Activated naive CD8-positive, alpha-beta T cell treated with anti-CD3 and anti-CD28 coated beads, Interleukin-2, amount 50 U/mL, for 24 hours (primary cell): ENCODE measurements at regions not wholly inside any gene's neighbourhood (a gene's known extent, or its start where the extent isn't known, plus 50 kb on each side); places are given as distances from the start of the nearest gene placed in this dataset.

Experiments
- ATAC-seq: fragments of 150-1000 bp; cut with Tn5 transposase; one replicate; pipeline ENCODE4 v1.10.0; 2021
- DNase-seq: peaks from one replicate; pipeline ENCODE4 v3.0.0; 2021
- H3K27ac Mint-ChIP-seq: one replicate; pipeline ENCODE4 v1.8.0; 2021; ENCODE audit warnings: mild to moderate bottlenecking, mixed read lengths
- H3K27me3 Mint-ChIP-seq: one replicate; pipeline ENCODE4 v1.8.0; 2021; ENCODE audit warnings: mixed read lengths
- H3K36me3 Mint-ChIP-seq: one replicate; pipeline ENCODE4 v1.8.0; 2021; ENCODE audit warnings: low read depth, mixed read lengths
- H3K4me1 Mint-ChIP-seq: one replicate; pipeline ENCODE4 v1.8.0; 2021; ENCODE audit warnings: mixed read lengths
- H3K4me3 Mint-ChIP-seq: one replicate; pipeline ENCODE4 v1.8.0; 2021; ENCODE audit warnings: mild to moderate bottlenecking, moderate library complexity, mixed read lengths
- H3K9me3 Mint-ChIP-seq: one replicate; pipeline ENCODE4 v1.8.0; 2021; ENCODE audit warnings: mixed read lengths

DNA sequence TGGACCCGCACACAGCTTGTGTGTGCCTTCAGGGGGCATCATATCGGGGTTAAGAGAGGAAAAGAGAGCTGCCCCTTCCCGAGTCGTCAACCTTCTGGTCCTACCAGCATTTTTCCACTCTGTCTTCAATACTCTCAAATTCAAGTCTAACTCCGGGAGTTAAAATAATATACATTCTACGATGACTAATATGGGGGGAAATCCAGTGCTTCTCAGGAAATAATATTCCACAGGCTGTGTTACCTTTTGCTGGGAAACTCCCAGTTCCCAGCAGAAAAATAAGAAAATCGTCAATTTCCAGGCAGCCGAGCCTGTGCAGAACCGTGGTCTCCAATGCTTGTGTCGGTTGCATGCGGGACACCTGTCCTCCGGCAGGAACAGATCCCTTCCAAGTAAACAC is 105.0 kb upstream of the FOXF1 start:
- no peaks in the 10 kb centered on the region for H3K9me3 Mint-ChIP-seq
- DNase-seq: no peak
- H3K4me3 Mint-ChIP-seq: no peak overlapping the region
- H3K4me1 Mint-ChIP-seq: no peaks in the 10 kb centered on the region
- H3K36me3 Mint-ChIP-seq: no peaks in the 10 kb centered on the region
- H3K27me3 Mint-ChIP-seq: peaks cover 10% of the 10 kb centered on the region
- no peak overlapping the region for H3K27ac Mint-ChIP-seq
- no peak for ATAC-seq

DNA sequence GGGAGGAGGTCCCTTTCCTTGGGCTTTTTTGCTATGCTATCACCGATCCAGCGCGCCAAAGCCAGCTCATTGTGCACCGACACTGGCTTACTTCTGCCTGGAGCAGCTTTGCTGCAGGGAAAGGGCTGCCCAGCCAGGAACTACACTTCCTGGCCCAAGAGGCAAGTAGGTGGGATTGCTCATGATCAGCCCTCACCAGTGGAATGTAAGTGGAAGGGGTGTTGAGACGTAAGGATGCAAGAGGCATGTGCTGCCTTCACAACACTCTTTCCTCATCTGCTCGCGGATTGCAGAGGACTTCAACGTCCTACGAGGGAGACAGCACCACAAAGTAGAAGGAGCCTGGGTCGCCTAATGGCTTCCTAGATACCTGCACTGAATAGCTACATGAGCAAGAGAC is 104.3 kb upstream of the FOXF1 start:
- Mint-ChIP-seq H3K9me3 (no peaks in the 10 kb centered on the region), H3K27me3 (peaks cover 10% of the 10 kb centered on the region), H3K27ac (no peak overlapping the region), H3K36me3 (no peaks in the 10 kb centered on the region), H3K4me1 (no peaks in the 10 kb centered on the region), H3K4me3 (no peak overlapping the region)
- DNase-seq (no peak), ATAC-seq (no peak)

DNA sequence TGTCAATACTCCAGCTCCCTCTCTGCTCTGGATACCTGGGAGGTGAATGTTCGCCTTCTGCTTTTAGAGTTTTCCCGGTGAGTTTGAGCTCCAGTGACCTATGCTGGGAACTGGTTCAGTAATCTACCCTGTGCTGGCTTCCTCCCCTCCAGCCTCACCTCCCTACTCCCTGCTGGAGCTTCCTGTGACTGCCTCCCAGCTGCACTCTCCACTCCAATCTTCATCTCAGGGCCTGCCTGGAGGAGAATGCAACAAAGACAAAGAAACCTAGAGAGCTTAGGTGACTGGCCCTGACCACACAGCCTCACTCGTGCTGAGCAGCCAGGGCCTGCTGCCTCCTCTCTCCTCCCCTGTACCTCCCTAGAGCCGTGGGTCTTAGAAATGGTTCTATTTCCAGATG is 101.6 kb upstream of the FOXF1 start:
- no peak for DNase-seq
- H3K9me3 Mint-ChIP-seq: peaks cover 3% of the 10 kb centered on the region

DNA sequence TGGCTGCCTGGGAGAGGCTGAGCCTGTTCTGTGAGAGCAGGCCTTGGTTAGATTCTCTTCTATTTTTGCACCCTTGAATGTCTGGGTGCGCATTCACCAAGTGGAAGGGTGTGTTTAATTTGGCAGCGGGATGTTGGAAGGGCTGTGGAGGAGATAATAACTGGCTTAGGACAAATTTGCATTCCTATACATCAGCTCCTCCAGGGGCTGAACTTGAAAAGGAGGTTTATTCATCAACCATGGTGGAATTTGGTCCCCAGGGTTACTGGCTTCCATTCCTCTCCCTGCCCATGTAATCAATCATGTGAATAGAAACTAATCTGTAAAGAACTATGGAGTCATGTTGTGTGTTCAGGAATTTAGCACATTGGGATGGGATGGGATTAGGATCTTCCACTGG is 100.2 kb upstream of the FOXF1 start:
- no peak for DNase-seq
- Mint-ChIP-seq H3K27ac (no peak overlapping the region), H3K27me3 (peaks cover 14% of the 10 kb centered on the region), H3K4me1 (no peaks in the 10 kb centered on the region), H3K4me3 (no peak overlapping the region), H3K36me3 (no peaks in the 10 kb centered on the region), H3K9me3 (peaks cover 3% of the 10 kb centered on the region)
- ATAC-seq: no peak

More for the DNA sequence above, 101.6 kb upstream of the FOXF1 start:
- peaks cover 16% of the 10 kb centered on the region for H3K27me3 Mint-ChIP-seq
- H3K4me3 Mint-ChIP-seq: no peak overlapping the region
- H3K27ac Mint-ChIP-seq: no peak overlapping the region
- ATAC-seq: no peak
- H3K36me3 Mint-ChIP-seq: no peaks in the 10 kb centered on the region
- H3K4me1 Mint-ChIP-seq: no peaks in the 10 kb centered on the region

DNA sequence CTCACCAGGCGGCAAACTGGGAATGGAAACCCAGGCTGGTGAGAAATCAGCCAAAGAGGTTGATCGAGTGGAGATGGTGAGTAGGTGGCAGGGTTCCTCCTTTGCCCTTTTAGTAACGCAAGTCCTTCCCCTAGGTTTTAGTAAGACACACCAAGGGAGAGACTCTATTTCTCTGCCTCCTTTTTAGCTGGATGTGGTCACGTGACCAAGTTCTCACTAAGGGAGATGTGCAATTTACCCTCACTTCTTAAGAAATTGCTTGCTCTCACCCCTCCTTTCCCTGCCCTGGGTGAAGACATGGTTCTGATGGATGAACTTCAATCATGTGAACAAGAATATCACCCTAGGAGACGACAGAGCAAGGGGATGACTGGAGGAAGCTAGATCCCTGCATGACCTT is 99.8 kb upstream of the FOXF1 start:
- no peak for ATAC-seq
- peaks cover 11% of the 10 kb centered on the region for H3K27me3 Mint-ChIP-seq
- DNase-seq: no peak
- no peak overlapping the region for H3K27ac Mint-ChIP-seq
- no peaks in the 10 kb centered on the region for H3K36me3 Mint-ChIP-seq
- no peak overlapping the region for H3K4me3 Mint-ChIP-seq
- H3K4me1 Mint-ChIP-seq: no peaks in the 10 kb centered on the region
- peaks cover 3% of the 10 kb centered on the region for H3K9me3 Mint-ChIP-seq

DNA sequence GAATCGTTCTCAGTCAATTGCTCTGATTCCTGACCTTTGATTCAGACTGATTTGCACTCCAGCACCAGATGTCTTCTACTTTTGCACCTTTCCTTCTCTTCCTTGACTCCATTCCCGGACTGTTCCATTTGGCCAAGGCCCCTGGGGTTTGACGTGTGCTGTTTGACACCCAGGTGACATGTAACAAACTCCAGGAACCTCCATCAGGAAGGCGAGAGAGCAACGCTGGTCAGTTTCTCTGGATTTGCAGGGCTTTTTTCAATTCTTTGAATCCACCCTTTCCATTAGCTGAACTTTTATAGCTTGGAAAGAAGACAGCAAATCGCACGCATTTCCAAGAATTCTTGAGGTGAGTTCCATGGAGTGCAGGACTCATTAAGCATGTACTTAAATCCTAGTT is 98.4 kb upstream of the FOXF1 start:
- Mint-ChIP-seq H3K27ac (no peak overlapping the region), H3K4me3 (no peak overlapping the region), H3K9me3 (peaks cover 3% of the 10 kb centered on the region), H3K36me3 (no peaks in the 10 kb centered on the region), H3K4me1 (no peaks in the 10 kb centered on the region), H3K27me3 (peaks cover 11% of the 10 kb centered on the region)
- DNase-seq: no peak
- no peak for ATAC-seq

DNA sequence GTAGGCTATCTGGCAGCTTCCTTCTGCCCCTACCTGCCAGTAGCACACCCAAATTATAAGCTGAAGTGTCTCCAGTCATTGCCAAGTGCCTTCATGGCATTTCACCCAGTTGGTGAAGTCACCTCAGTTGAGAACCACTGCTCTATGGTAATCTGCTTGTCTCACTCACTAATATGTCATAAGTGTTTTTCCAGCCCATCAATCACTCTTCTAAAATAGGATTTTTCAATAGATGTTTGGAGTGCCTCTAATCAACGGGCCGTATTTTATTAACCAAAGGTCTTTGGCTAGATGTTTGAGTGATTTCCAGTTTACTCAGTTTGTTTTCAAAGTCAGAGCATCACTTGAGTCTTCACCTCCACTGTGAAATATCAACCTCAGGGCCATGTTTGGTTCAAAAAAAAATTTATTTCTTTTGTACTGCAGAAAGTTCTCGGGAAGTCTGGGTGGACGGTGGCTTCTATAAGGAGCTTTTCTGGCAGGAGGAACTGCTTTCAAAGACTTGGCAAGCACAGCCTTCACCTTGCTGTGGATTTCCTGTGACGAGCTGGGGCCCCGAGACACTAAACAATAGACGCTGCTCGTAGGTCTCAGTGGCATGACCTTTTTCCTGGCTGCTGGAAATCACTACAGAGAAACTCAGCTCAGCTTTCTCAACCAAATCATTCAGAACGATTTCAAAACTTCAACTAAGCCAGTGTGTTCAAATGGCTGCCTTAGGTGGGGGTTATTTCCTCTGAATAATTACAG is 95.2 kb upstream of the FOXF1 start:
- DNase-seq: no peak
- H3K9me3 Mint-ChIP-seq: peaks cover 4% of the 10 kb centered on the region
- H3K4me3 Mint-ChIP-seq: no peak overlapping the region
- no peaks in the 10 kb centered on the region for H3K4me1 Mint-ChIP-seq
- H3K27me3 Mint-ChIP-seq: peaks cover 7% of the 10 kb centered on the region
- no peaks in the 10 kb centered on the region for H3K36me3 Mint-ChIP-seq
- H3K27ac Mint-ChIP-seq: no peak overlapping the region
- no peak for ATAC-seq

DNA sequence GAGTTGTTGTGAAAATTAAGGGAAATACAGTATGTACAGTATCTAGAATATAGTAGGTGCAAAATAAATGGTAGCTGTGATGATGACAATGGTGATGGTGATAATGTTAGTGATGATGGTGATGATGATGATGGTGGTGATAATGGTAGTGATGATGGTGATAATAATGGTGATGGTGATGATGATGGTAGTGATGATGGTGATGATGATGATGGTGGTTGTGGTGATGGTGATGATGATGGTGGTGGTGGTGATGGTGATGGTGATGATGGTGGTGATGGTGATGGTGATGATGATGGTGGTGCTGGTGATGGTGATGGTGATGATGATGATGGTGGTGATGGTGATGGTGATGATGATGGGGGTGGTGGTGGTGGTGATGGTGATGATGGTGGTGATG is 91.3 kb upstream of the FOXF1 start:
- no peaks in the 10 kb centered on the region for H3K4me1 Mint-ChIP-seq
- no peak overlapping the region for H3K4me3 Mint-ChIP-seq
- no peak for DNase-seq
- peaks cover 10% of the 10 kb centered on the region for H3K9me3 Mint-ChIP-seq
- ATAC-seq: no peak
- no peaks in the 10 kb centered on the region for H3K36me3 Mint-ChIP-seq
- H3K27me3 Mint-ChIP-seq: no peaks in the 10 kb centered on the region
- no peak overlapping the region for H3K27ac Mint-ChIP-seq

DNA sequence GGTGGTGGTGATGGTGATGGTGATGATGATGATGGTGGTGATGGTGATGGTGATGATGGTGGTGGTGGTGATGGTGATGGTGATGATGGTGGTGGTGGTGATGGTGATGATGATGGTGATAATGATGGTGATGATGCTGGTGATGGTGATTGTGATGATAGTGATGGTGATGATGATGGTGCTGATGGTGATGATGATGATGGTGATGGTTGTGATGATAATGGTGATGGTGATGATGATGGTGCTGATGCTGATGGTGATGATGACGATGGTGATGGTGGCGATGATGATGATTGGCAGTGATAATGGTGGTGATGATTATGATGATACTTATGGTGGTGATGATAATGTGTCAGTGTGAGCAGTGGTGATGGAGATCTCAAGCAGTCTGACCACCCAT is 90.8 kb upstream of the FOXF1 start:
- DNase-seq: no peak
- peaks cover 10% of the 10 kb centered on the region for H3K9me3 Mint-ChIP-seq
- no peak for ATAC-seq
- no peaks in the 10 kb centered on the region for H3K27me3 Mint-ChIP-seq
- H3K36me3 Mint-ChIP-seq: no peaks in the 10 kb centered on the region
- H3K4me3 Mint-ChIP-seq: no peak overlapping the region
- no peaks in the 10 kb centered on the region for H3K4me1 Mint-ChIP-seq
- H3K27ac Mint-ChIP-seq: no peak overlapping the region

DNA sequence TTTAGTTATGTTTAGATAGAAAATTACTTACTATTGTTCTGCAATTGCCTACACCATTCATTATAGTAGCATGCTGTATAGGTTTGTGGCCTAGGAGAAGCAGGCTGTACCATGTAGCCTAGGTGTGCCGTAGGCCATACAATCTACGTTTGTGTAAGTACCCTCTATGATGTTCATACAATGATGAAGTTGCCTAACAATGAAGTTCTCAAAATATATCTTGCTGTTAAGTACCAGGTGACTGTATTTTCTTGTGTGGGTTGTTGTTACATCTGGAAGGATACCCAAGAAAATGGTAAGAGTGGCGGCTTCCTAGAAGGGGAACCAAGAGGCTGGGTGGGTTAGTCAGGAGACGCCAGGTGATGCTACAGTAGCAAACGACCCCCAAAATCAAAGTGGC is 88.3 kb upstream of the FOXF1 start:
- Mint-ChIP-seq H3K4me3 (no peak overlapping the region), H3K4me1 (no peaks in the 10 kb centered on the region), H3K27me3 (no peaks in the 10 kb centered on the region), H3K27ac (no peak overlapping the region), H3K9me3 (peaks cover 10% of the 10 kb centered on the region), H3K36me3 (no peaks in the 10 kb centered on the region)
- DNase-seq (no peak), ATAC-seq (no peak)

DNA sequence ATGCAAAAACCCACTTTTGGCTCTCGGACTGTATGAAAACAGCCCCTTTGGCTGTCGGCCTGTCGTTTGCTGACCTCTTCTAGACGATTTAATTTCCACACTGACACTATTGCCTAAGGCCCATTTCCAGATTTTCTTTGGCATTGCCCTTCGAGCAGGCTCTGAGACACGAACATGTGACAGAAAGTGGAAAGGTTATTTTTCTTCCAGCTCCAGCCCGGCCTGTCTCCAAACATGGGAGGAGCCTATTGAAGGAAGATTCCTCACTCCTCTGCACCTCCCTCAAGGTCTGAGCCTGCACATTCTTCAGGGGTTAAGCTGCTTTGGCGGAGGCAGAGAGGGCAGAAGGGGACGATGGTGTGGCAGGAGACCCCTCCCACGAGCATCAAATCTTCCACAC is 85.9 kb upstream of the FOXF1 start:
- H3K27ac Mint-ChIP-seq: no peak overlapping the region
- no peaks in the 10 kb centered on the region for H3K4me1 Mint-ChIP-seq
- H3K36me3 Mint-ChIP-seq: no peaks in the 10 kb centered on the region
- no peak for DNase-seq
- peaks cover 10% of the 10 kb centered on the region for H3K9me3 Mint-ChIP-seq
- no peaks in the 10 kb centered on the region for H3K27me3 Mint-ChIP-seq
- ATAC-seq: no peak
- H3K4me3 Mint-ChIP-seq: no peak overlapping the region

DNA sequence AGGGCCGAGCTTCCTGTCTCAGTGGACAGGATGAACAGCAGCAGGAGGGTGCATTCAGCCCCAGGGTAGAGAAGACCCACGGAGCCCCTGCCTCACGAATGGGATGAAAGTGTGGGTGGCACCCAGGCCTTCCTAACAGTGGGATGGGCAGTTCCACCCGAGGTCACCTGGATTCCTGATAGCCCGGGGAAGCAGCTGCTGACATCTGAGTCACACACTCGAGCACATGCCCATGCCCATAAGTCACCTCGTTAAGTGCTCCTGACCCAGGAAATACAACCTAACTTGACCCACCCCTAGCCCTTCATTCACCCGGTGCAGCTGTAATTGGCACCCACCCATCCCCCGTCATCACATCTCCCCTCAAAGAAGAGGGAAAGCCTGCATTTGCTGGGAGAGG is 85.3 kb upstream of the FOXF1 start:
- H3K27ac Mint-ChIP-seq: no peak overlapping the region
- peaks cover 10% of the 10 kb centered on the region for H3K9me3 Mint-ChIP-seq
- no peak overlapping the region for H3K4me3 Mint-ChIP-seq
- no peaks in the 10 kb centered on the region for H3K4me1 Mint-ChIP-seq
- DNase-seq (no peak), ATAC-seq (no peak)
- H3K36me3 Mint-ChIP-seq: no peaks in the 10 kb centered on the region
- H3K27me3 Mint-ChIP-seq: no peaks in the 10 kb centered on the region

DNA sequence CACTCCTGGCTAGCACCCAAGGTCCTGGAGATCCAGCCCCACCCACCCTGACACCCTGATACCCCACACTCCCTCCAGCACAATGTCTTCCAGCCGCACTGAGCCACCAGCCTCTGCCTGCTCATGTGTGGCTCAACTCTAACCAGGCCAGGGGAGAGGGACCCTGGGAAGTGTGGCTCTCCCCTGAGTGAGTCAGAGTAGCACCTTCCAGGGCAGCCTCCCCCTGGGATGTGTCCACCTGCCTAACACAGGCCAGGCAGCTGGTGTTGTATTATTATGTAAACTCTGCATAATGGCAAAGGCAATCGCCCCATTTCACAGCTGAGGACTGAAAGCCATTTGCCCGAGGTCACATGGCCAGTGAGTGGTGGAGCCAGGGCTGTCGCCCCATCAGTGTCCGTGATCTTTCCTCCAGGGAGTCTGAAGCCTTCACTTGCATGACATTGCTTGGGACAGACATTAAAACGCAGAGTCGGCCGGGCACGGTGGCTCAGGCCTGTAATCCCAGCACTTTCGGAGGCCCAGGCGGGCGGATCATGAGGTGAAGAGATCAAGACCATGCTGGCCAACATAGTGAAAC is 84.2 kb upstream of the FOXF1 start:
- no peak for DNase-seq
- no peaks in the 10 kb centered on the region for H3K36me3 Mint-ChIP-seq
- H3K27ac Mint-ChIP-seq: no peak overlapping the region
- H3K4me3 Mint-ChIP-seq: no peak overlapping the region
- ATAC-seq: no peak
- peaks cover 3% of the 10 kb centered on the region for H3K9me3 Mint-ChIP-seq
- no peaks in the 10 kb centered on the region for H3K4me1 Mint-ChIP-seq
- no peaks in the 10 kb centered on the region for H3K27me3 Mint-ChIP-seq

DNA sequence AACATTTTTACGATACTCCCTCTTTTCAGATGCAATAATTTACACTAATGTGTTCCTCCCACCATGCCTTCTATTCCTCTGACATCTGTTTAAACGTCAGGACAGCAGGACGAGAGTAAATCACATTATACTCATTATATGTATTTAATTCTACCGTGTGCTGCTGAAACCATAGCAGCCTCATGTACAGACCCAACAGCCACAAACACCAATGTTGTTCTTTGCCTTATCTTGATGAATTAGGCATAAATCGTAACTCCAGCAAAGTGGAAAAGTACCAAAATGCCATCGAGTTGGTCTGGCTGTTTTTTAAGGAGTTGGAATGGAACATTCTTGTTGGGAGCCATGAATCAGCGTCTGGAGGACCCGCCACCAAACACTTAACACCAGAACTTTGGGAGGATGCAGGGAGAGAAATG is 82.9 kb upstream of the FOXF1 start:
- H3K27ac Mint-ChIP-seq: no peak overlapping the region
- no peaks in the 10 kb centered on the region for H3K9me3 Mint-ChIP-seq
- no peaks in the 10 kb centered on the region for H3K4me1 Mint-ChIP-seq
- H3K36me3 Mint-ChIP-seq: no peaks in the 10 kb centered on the region
- no peak for DNase-seq
- no peak overlapping the region for H3K4me3 Mint-ChIP-seq
- H3K27me3 Mint-ChIP-seq: no peaks in the 10 kb centered on the region
- no peak for ATAC-seq

DNA sequence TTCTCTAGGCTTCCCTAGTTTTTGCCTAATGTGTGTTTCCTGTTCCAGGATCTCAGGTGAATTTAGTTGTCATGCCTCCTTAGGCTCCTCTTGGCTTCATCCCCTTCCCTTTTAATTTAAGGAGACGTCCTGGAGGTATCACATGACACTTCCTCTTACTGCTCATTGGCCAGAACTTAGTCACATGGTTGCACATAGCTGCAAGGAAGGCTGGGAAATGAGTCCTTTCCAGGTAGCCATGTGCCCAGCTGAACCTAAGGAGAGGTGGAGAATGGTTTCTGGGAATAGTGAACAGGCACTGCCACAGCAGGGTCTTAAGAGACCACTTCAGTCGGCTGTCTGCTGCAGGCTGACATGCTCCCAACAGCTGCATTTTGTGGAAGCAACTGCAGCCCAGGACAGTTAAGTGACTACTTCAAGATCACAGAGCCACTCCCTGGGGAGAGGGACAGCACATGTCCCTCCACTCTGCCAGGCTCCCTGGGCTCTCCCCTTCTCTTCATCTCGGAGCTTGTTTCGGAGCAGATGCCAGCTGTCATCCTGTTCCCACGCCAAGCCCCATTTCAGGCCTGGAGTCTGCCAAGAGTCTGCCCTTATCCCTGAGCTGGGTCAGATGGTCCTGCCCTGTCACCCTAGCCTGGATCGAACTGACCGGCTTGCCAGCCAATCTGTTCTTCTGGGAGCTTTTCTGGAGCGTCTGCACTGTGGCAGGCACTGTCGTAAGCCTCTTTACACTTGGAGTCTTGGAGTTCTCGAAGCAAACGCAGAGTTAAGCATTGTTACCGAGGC is 81.4 kb upstream of the FOXF1 start:
- Mint-ChIP-seq H3K36me3 (no peaks in the 10 kb centered on the region), H3K27ac (no peak overlapping the region), H3K4me3 (no peak overlapping the region), H3K4me1 (no peaks in the 10 kb centered on the region), H3K9me3 (no peaks in the 10 kb centered on the region), H3K27me3 (no peaks in the 10 kb centered on the region)
- DNase-seq: no peak
- ATAC-seq: no peak
